GM19328 (cell line): ENCODE measurements at regions not wholly inside any gene's neighbourhood (a gene's known extent, or its start where the extent isn't known, plus 50 kb on each side); places are given as distances from the start of the nearest gene placed in this dataset.
"Not testable (repeated sequence)": the region's sequence is repeated elsewhere in the genome, so short reads cannot be mapped to it uniquely, and the experiment has no call there.

ENCODE experiments used
- ATAC-seq: cut with Tn5 transposase; IDR thresholded peaks from one replicate; pipeline ENCODE4 v1.9.1; 2021; ENCODE audit warnings: mild to moderate bottlenecking, moderate library complexity; ENCODE audit not compliant: unreplicated experiment

GRCh38 chr2:83221258-83221657, 1237.8 kb downstream of the SUCLG1 start:
- no peak for ATAC-seq

- ATAC-seq, result no peak
Measured at GRCh38 chr2:83217854-83218253, 1241.2 kb downstream of the SUCLG1 start.

GRCh38 chr2:83196225-83196624, 1262.9 kb downstream of the SUCLG1 start:
- ATAC-seq, result no peak

GRCh38 chr2:83191316-83191715, 1267.8 kb downstream of the SUCLG1 start:
- ATAC-seq, result no peak

GRCh38 chr2:83186105-83186760, 1272.8 kb downstream of the SUCLG1 start:
- no peak for ATAC-seq

- ATAC-seq, result not testable (repeated sequence)
Measured at GRCh38 chr2:83180862-83181530, 1278.1 kb downstream of the SUCLG1 start.

GRCh38 chr2:83176539-83176938, 1282.5 kb downstream of the SUCLG1 start:
- no peak for ATAC-seq

GRCh38 chr2:83172841-83173240, 1286.2 kb downstream of the SUCLG1 start:
- ATAC-seq, result no peak

- no peak for ATAC-seq
Measured at GRCh38 chr2:83168377-83168776, 1290.7 kb downstream of the SUCLG1 start.

- ATAC-seq, result no peak
Measured at GRCh38 chr2:83162421-83162820, 1296.7 kb downstream of the SUCLG1 start.

GRCh38 chr2:83160571-83160970, 1298.5 kb downstream of the SUCLG1 start:
- ATAC-seq, result no peak

- ATAC-seq, result no peak
Measured at GRCh38 chr2:83155826-83156225, 1303.3 kb downstream of the SUCLG1 start.

- no peak for ATAC-seq
Measured at GRCh38 chr2:83143946-83144345, 1315.1 kb downstream of the SUCLG1 start.

- no peak for ATAC-seq
Measured at GRCh38 chr2:83142934-83143333, 1316.1 kb downstream of the SUCLG1 start.

GRCh38 chr2:83115606-83116005, 1343.5 kb downstream of the SUCLG1 start:
- ATAC-seq, result no peak

- no peak for ATAC-seq
Measured at GRCh38 chr2:83115155-83115554, 1343.9 kb downstream of the SUCLG1 start.

- no peak for ATAC-seq
Measured at GRCh38 chr2:83113953-83114352, 1345.1 kb downstream of the SUCLG1 start.

GRCh38 chr2:83112858-83113257, 1346.2 kb downstream of the SUCLG1 start:
- ATAC-seq, result no peak

- no peak for ATAC-seq
Measured at GRCh38 chr2:83109284-83109683, 1349.8 kb downstream of the SUCLG1 start.

GRCh38 chr2:83106853-83107252, 1352.2 kb downstream of the SUCLG1 start:
- no peak for ATAC-seq

- no peak for ATAC-seq
Measured at GRCh38 chr2:83104202-83104601, 1354.9 kb downstream of the SUCLG1 start.

GRCh38 chr2:83103613-83104012, 1355.5 kb downstream of the SUCLG1 start:
- ATAC-seq, result no peak

- ATAC-seq, result not testable (repeated sequence)
Measured at GRCh38 chr2:83089051-83089450, 1370.0 kb downstream of the SUCLG1 start.
